SH-SY5Y (cell line): ENCODE measurements at regions not wholly inside any gene's neighbourhood (a gene's known extent, or its start where the extent isn't known, plus 50 kb on each side); places are given as distances from the start of the nearest gene placed in this dataset.

Experiments
- GATA2 ChIP-seq: IDR thresholded peaks from 2 replicates; pipeline ENCODE4 v1.6.1; 2011; ENCODE audit warnings: mild to moderate bottlenecking, low read depth, low read length
- GATA3 ChIP-seq: IDR thresholded peaks from 2 replicates; pipeline ENCODE4 v1.6.1; 2011; ENCODE audit warnings: low read depth, mild to moderate bottlenecking, low read length, moderate library complexity

DNA sequence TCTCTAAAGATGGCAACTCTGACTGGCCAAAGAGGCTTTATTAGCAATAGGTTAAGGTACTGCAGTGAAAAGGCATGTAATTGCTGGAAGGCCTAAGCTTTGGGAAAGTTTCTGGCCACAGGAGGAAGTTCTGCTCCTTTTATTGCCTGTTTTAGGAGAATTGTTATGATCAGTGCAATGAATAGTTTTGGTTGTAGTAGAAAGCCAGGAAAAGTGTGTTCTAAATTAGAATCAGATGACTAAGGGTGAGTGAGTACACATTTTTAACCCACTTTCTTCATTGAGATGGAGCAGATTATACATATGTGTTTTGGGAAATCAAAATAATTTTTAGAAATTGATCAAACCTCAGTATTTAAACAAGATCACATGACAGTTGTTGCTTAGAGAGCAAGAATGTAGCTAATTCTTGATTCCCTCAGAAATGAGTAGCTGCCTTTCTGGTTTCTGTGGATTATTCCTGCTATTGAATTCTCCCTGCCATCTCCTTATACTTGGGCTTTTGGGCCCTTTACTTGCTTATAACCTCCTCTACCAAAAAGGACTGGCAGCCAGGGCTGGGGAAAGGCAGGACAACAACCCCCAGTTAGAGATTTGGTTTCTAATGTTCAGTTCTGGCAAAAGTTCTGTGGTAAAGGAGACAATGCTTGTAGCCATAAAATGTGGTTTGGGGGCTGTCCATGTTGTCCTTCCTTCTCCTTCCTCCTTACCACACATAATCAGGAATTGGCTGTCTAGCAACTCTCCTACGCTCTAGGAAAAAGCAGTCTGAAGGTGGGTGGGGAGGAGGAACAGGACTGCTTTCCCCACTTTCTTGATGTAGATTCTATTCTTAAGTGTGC is 217.1 kb downstream of the SLC38A4 start:
- TF ChIP-seq GATA3 (no peak), GATA2 (no peak)

DNA sequence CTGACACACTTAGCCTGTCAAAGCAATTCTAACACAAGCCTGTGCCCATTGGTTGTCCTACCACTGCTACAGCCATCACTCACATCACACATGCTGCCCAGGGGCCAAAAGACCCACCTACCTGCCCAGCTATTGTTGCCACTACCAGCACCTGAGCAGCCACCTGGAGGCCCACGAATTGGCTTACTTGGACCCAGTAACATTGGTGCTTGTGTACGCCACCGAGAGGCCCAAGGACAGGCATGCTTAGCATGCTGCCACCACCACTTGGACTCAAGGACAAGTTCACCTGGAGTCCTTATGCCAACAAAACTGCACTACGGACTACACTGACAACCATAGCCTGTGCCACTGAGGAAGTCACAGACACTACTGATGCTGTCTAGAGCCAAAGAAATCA is 221.1 kb downstream of the SLC38A4 start:
- TF ChIP-seq GATA2 = no peak
- TF ChIP-seq GATA3 = no peak

DNA sequence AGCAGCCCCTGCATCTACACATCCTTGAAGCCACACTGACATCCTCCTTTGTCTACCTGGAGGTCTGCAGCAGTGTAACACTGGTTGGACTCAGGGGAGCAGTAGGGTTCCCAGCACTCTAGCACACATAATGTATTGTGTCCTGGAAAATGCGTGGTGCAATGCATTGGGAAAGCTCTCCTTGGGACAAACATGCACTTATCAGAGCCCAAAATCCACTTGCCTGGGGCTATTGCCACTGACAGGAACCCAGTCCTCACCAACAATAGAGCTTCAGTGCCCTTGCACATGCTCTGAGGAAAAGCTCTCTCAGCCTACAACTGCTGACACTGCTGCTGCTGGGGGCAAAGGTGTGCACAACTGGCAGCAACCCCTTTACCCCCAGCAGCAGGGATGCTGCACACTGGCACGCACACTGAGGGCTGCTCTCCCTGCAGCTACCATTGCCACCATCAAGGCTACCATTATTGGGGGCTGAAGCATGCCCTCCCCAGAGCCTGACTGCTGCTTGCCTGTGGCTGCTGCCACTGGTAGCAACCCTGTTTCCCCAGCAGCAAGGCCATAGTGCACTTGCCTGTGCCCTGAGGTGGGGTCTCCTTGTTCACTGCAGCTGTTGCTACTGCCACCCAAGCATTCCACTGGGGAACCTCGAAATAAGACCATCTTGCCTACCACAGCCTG is 221.9 kb downstream of the SLC38A4 start:
- no peak for TF ChIP-seq GATA2
- no peak for TF ChIP-seq GATA3

DNA sequence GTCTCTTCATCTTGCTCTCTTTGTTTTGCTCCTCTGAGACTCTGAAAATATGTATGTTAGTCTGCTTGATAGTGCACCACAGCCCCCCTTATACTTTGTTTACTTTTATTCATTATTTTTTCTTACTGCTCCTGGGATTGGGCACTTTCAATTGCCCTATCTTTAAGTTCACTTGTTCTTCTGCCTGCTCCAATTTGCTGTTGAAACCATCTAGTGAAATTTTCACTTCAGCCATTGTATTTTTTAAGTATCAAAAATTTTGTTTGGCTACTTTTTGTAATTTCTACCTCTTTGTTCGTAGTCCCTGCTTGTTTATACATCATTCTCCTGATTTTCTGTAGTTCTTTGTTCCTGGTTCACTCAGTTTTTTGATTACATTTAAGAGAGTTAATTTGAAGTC is 223.3 kb downstream of the SLC38A4 start:
- TF ChIP-seq GATA2 (no peak), GATA3 (no peak)

DNA sequence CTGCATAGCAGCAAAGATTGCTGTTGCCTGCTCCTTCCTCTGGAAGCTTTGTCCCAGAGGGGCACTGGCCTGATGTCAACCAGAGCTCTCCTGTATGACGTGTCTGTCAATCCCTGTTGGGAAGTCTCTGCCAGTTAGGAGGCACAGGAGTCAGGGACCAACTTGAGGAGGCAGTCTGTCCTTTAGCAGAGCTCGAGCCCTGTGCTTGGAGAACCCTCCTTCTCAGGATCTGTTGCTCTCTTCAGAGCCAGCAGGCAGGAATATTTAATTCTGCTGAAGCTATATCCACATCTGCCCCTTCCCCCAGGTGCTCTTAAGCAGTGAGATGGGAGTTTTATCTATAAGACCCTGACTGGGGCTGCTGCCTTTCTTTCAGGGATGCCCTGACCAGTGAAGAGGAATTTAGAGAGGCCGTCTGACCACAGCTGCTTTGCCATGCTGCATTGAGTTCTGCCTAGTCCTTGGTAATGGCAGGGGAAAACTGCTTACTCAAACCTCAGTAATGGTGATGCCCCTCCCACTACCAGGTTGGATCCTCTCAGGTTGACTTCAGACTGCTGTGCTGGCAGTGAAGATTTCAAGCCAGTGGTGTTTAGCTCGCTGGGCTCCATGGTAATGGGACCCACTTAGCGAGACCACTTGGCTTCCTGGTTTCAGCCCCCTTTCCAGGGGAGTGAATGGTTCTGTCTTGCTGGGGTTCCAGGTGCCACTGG is 218.6 kb upstream of the SLC38A2 start:
- TF ChIP-seq GATA2 = no peak
- no peak for TF ChIP-seq GATA3

DNA sequence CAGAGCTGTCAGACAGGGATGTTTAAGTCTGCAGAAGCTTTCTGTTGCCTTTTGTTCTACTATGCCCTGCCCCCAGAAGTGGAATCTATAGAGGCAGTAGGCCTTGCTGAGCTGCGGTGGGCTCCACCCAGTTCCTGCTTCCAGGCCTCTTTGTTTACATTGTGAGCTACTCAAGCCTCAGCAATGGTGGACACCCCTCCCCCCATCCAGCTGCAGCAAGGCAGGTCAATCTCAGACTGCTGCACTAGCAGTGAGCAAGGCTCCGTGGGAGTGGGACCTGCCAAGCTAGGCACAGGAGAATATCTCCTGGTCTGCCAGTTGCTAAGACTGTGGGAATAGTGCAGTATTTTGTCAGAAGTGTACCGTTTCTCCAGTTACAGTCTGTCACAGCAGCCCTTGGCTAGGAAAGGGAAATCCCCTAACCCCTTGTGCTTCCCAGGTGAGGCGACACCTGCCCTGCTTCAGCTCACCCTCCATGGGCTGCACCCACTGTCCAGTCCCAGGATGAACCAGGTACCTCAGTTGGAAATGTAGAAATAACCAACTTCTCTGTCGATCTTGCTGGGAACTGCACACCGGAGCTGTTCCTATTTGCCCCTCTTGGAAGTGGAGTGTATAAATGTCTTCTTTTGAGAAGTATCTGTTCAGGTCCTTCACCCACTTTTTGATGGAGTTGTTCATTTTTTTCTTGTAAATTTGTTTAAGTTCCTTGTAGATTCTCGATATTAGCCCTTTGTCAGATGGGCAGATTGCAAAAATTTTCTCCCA is 213.5 kb upstream of the SLC38A2 start:
- TF ChIP-seq GATA3 (no peak), GATA2 (no peak)

DNA sequence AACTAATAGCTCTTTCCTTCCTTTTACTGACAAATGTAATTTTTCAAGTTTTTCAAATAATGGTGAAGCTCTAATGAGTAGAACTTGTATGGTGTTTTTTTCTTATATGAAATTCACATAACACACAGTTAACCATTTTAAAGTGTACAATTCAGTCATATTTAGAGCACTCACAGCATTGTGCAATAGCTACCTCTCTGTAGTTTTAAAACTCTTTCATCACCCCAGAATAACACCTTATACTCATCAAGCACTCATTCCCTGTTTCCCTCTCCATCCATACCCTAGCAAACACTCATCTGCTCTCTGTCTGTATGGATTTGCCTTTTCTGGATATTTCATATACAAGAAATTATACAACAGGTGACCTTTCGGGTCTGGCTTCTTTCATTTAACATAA is 207.9 kb upstream of the SLC38A2 start:
- TF ChIP-seq GATA3 (no peak), GATA2 (no peak)

DNA sequence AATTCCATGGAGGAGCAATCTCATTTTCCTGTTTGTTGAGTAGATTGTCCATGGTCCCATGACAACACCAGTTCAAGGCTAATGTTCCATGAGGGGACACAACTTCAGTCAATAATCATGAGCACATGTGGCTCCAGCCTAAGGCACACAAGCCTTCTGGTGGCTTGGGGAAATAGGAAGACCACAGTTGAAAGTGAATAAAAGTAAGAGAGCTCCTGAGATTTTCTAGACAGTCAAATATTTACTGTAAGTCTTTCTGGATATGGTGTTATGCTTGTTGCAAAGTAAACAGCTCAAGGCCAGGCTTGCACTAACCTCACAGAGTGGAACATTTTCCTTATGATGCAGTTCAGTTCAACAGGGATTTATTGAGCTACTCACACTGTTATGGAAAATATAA is 206.9 kb upstream of the SLC38A2 start:
- TF ChIP-seq GATA3 (no peak), GATA2 (no peak)

DNA sequence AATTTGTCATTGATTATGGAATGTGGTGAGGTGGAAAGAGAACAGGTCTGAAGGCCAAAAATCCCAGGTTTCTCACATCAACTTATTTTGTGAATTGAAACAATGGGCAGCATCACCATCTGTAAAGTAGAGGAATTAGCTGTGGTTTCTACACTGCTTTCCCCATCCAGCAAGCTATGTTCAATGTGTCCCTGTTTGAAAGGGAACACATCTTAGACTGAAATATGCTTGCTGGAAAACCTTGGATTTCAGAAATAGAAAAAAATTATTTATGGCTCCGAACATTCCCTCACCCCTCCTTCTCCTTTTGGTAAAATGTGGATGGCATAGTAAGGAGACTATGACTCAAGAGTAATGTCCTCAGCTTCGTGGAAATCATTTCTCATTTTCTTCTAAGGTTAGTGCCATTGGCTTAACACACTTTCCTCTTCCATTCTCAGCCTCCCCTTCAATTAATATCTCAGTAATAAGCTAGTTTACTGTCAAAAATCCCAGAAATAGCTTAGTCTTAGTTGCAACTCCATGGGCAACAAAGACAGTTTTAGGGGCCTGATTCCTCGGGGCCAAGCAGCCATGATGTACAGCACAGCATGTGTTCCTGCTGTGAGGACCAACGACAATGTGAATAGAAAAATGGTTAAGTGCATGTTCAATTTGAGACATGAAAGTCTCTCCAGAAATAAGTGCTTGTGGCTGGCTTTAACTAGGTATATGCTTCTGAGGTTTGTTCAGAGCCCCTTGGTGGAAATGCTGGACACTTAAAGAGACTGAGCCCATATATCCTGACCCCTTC is 205.8 kb upstream of the SLC38A2 start:
- no peak for TF ChIP-seq GATA3
- no peak for TF ChIP-seq GATA2

DNA sequence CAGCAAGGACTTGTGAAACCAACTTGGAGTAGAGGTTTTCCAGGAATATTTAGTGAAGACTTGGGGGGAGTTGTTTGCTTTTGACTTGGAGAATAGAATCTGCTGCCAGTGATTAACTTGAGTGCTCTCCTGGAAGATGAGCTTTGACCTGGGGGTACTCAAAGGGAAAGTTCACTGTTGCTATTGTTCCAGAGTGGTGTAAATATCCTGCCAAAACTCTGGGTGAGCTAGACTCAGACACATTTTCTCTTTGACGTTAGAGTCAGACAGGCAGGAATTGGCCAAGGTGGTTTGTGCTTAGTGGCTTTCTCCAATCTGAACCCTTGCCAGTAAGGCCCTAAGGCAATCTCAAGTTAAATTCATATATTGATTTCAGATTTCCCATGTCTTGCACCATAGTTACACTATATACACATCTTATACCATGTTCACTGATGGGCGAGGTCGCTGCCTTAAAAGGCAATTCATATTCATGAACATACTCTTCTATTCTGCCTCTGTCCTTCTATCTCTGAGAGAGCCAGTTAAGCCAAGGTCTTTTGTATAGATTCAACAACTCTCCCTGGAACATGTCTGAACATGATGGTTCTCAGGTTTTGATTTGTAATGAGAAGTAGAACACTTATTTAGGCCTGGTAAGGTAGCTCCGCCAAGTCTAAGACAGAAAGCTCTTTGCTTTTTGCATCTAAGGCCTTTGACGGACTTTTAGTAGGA is 204.6 kb upstream of the SLC38A2 start:
- TF ChIP-seq GATA3 = no peak
- TF ChIP-seq GATA2 = no peak

DNA sequence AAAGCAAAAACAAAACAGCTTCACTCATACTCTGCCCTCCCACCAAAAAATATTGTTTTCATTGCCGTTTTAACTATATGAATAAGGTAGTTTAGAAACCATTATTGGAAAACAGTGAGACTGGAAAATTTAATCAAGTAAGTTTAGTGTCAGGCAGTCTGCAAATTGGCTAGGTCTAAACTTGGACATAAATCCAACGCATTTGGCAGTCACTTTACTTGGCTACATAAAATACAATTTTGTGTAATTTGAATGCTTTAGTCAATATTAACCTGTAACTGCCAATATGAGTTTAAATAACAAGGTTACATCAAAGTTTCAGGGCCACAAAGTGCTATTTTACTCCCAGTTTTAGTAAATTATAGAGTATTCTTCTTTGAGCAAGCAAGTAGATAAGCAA is 202.3 kb upstream of the SLC38A2 start:
- TF ChIP-seq GATA2 (no peak), GATA3 (no peak)

DNA sequence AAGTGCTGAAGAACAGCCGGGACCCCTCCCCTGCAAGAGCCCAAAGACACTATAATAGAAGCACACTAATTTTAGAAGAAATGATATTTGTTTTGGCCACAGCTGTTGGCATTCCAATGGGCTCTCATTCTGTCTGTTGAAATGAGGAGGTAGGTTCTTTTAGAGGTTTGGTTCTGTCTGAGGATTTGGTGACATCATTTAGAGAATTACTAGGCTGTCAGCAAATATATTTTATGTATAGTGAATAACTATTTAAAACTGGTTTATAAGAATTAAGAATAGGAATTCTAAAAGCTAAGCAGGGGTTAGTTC is 200.7 kb upstream of the SLC38A2 start:
- TF ChIP-seq GATA3 = no peak
- no peak for TF ChIP-seq GATA2

DNA sequence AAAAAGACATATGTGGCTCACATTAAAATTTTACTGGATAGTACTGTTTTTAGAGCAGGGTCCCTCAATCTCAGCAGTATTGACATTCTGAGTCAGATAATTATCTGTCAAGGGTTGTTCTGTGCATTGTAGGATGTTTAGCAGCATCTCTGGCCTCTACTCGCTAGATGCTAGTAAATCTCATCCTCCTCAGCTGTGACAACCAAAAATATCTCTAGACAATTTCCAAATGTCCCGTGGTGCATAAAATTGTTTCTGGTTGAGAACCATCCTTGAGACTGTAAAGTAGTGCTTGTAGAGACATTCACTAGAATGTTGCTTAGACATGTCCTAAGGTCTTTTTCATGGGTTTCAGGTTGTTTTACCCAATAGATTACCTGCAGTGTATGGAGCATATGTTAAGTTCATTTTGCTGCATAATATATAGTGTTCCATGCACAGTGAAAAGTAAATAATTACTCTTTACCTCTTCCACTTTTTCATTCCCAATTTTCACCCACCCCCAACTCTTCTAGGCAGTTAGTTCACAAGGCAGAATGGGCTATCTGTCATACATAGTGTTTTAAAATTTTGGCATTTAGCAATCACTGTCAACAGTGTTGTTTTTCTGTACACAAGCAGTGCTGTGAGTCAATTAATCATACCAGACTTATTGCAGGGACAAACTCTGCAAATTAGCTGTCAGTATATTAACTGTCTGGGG is 200.2 kb upstream of the SLC38A2 start:
- TF ChIP-seq GATA2 = no peak
- TF ChIP-seq GATA3 = no peak
